ENCODE measurements at regions not wholly inside any gene's neighbourhood (a gene's known extent, or its start where the extent isn't known, plus 50 kb on each side); places are given as distances from the start of the nearest gene placed in this dataset.

DNA sequence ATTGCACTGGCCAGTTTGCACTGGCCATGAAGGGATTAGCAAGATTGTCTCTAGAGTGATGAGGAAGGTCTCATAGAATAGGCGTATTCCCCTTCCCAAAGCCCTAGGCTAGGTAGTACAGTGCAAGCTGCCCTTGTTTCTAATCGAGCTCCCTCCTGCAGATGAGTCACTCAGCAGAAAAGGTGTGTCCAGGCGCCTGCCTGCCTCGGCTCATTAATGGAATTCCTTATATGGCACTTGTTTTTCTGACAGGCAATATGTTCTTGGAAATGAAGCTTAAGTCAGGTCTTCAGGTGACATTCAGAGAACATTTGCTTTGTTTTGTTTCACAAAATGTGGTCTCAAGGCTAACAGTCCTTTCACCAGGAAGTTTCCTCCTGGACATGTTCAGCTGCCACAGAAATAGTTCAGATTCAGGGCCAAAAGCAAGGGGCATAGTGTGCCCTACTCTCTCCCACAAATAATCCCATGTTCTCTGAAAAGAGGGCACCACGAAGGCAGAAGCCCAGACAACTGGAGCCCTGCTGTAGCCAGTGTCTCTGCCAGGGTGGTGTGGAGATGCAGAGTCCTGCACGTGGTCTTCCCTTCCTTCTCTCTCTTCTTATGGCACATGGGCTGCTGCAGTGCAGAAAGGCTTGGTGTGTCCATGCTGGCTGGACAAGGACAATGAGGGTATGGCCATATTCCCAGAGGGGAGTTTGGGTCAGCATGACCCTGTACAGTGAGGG, 281.1 kb upstream of the MAP3K1 start:
- Histone ChIP-seq H3K4me1 (ENCODE audit: insufficient read depth, insufficient read length) (no peaks in the 10 kb centered on the region), H3K27me3 (ENCODE audit: insufficient read depth, insufficient read length) (no peaks in the 10 kb centered on the region), H3K9ac (ENCODE audit: insufficient read length, low read depth) (no peak overlapping the region), H3K4me3 (ENCODE audit: insufficient read length, low read depth) (no peak overlapping the region), H3K9me3 (ENCODE audit: insufficient read depth, low read length) (no peaks in the 10 kb centered on the region), H3K36me3 (ENCODE audit: insufficient read depth, insufficient read length, low read length) (no peaks in the 10 kb centered on the region)
- no peak for DNase-seq (ENCODE audit: low read depth, low spot score)
- TF ChIP-seq SUZ12 (IDR thresholded peaks at IDR 0.05; ENCODE audit: extremely low read depth, insufficient read depth, insufficient read length) (no peak), YY1 (IDR thresholded peaks at IDR 0.05; ENCODE audit: insufficient read depth, insufficient read length) (no peak), ZNF274 (IDR thresholded peaks at IDR 0.05; ENCODE audit: low read depth, low read length) (no peak)

DNA sequence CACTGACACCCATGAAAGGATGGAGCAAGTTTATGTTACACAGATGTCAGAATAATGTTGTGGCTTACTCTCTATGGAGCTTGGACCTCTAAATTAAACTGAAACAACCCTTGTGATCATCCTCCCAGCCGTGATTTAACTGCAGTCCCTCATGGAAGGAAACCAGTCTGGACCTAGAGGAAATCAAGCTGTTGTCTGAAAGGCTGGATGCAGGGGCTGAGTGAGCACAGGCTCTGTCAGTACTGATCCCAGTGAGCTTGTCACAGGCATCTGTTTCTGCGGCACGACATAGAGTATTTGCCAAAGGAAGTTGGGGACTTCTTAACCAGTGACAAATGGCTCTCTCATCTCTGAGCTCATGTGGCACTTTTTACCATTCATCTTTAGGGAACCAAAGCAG, 282.9 kb upstream of the MAP3K1 start:
- Histone ChIP-seq H3K36me3 (ENCODE audit: insufficient read depth, insufficient read length, low read length) (no peaks in the 10 kb centered on the region), H3K9ac (ENCODE audit: insufficient read length, low read depth) (no peak overlapping the region), H3K4me3 (ENCODE audit: insufficient read length, low read depth) (no peak overlapping the region), H3K27me3 (ENCODE audit: insufficient read depth, insufficient read length) (no peaks in the 10 kb centered on the region), H3K4me1 (ENCODE audit: insufficient read depth, insufficient read length) (no peaks in the 10 kb centered on the region), H3K9me3 (ENCODE audit: insufficient read depth, low read length) (no peaks in the 10 kb centered on the region)
- DNase-seq (ENCODE audit: low read depth, low spot score) = no peak
- TF ChIP-seq ZNF274 (IDR thresholded peaks at IDR 0.05; ENCODE audit: low read depth, low read length) (no peak), YY1 (IDR thresholded peaks at IDR 0.05; ENCODE audit: insufficient read depth, insufficient read length) (no peak), SUZ12 (IDR thresholded peaks at IDR 0.05; ENCODE audit: extremely low read depth, insufficient read depth, insufficient read length) (no peak)

DNA sequence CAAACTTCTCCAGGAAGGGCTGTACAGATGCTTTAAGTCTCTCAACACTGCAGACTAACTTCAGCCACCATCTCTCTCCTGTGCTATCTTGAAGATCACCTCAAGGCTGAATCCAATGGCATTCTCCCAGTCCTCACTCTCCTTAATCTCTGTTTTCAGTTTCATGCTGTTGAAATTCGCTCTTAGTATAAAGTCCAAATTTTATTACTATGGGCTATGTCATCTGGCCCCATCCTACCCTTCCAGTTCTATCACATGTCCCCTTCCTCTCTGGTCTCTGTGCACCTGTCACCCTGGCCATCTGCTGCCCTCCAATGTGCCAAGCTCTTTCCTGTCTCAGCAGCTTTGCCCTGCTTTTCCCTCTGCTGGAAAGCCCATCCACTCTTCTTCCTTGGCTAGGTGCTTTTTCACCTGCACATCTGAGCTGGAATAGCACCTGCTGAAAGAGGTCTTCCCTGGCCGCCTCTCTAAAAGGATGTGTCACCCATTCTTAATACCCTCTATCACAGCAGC, 284.7 kb upstream of the MAP3K1 start:
- H3K4me3 ChIP-seq (ENCODE audit: insufficient read length, low read depth) = no peak overlapping the region
- no peaks in the 10 kb centered on the region for H3K4me1 ChIP-seq (ENCODE audit: insufficient read depth, insufficient read length)
- no peak for TF ChIP-seq ZNF274 (IDR thresholded peaks at IDR 0.05; ENCODE audit: low read depth, low read length)
- TF ChIP-seq SUZ12 (IDR thresholded peaks at IDR 0.05; ENCODE audit: extremely low read depth, insufficient read depth, insufficient read length) = no peak
- no peak for TF ChIP-seq YY1 (IDR thresholded peaks at IDR 0.05; ENCODE audit: insufficient read depth, insufficient read length)
- no peak for DNase-seq (ENCODE audit: low read depth, low spot score)
- no peak overlapping the region for H3K9ac ChIP-seq (ENCODE audit: insufficient read length, low read depth)
- no peaks in the 10 kb centered on the region for H3K9me3 ChIP-seq (ENCODE audit: insufficient read depth, low read length)
- H3K27me3 ChIP-seq (ENCODE audit: insufficient read depth, insufficient read length) = no peaks in the 10 kb centered on the region
- no peaks in the 10 kb centered on the region for H3K36me3 ChIP-seq (ENCODE audit: insufficient read depth, insufficient read length, low read length)

DNA sequence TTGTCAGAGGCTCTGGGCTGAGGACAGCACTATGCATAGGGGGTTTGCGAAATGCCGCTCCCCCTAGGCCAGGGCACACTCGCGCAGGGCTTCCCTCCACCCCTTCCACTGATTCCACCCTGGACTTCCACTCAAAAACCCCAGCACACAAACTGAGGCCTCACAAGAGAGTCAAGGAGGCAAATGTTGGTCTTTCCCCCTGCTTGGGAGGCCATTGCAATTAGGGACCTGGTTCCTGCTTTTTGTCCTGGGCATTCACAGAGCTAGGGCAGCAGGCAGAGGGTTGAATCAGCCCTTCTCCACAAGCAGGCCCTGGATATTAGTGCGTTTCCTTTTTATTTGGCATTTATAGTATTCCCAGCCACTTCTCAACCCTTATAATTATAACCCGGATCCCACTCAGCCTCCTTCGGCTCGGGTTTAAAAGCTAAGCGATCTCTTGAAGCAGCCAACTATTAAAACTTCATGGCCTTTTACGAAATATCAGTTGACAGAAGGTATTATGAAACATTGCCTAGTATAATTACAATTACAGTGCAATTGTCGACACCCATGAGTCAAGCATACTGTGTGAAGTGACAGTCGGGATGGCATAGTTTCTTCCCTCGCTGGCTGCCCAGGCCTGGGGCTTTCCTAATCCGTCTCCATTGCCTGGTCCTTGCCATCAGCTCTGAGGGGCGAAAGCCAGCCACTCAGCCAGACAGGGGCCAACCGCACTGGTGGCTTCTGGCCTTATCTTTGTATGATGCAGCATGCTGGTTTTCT, 285.5 kb upstream of the MAP3K1 start:
- TF ChIP-seq YY1 (IDR thresholded peaks at IDR 0.05; ENCODE audit: insufficient read depth, insufficient read length) = no peak
- TF ChIP-seq SUZ12 (IDR thresholded peaks at IDR 0.05; ENCODE audit: extremely low read depth, insufficient read depth, insufficient read length) = no peak
- no peak for TF ChIP-seq ZNF274 (IDR thresholded peaks at IDR 0.05; ENCODE audit: low read depth, low read length)
- no peaks in the 10 kb centered on the region for H3K36me3 ChIP-seq (ENCODE audit: insufficient read depth, insufficient read length, low read length)
- H3K9ac ChIP-seq (ENCODE audit: insufficient read length, low read depth) = no peak overlapping the region
- no peak for DNase-seq (ENCODE audit: low read depth, low spot score)
- H3K27me3 ChIP-seq (ENCODE audit: insufficient read depth, insufficient read length) = no peaks in the 10 kb centered on the region
- H3K9me3 ChIP-seq (ENCODE audit: insufficient read depth, low read length) = no peaks in the 10 kb centered on the region
- no peaks in the 10 kb centered on the region for H3K4me1 ChIP-seq (ENCODE audit: insufficient read depth, insufficient read length)
- H3K4me3 ChIP-seq (ENCODE audit: insufficient read length, low read depth) = no peak overlapping the region

DNA sequence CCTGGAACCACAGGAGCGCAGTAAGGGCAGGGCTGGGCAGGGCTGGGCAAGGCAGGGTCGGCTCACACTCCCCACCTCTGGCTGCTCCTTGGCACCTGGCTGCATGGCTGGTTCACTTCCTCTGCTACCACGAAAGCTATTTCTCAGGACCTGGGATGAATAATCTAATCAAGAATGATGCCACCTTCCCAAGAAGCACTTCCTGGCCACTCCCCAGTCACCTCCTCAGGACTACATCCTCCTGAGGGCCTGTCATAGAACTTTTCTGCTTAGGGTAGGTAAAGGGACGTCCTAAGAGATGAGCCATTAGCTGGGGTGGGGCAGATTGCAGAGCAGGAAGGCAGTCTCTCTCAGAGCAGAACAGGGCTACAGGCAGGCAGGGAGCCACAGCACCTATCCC, 288.2 kb upstream of the MAP3K1 start:
- no peak for DNase-seq (ENCODE audit: low read depth, low spot score)

DNA sequence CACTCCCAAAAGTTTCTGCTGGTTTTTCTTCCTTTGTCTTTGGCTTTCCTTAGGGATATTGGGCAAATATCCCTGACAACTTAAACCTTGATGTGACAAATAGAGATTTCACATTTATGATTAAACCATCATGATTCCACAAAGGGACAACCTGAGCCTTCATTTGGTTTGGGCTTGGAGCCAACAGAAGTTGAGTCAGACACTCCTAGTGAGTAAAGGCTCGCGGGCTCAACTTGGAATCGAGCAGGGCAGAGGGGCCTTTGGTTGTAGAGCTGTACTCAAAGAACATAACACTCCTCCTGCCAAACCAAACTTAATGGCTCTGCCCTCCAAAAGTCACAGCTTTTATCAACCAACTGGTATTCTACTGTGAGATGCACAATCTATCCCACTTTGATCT, 290.2 kb upstream of the MAP3K1 start:
- TF ChIP-seq ZNF274 (IDR thresholded peaks at IDR 0.05; ENCODE audit: low read depth, low read length) (no peak), SUZ12 (IDR thresholded peaks at IDR 0.05; ENCODE audit: extremely low read depth, insufficient read depth, insufficient read length) (no peak), YY1 (IDR thresholded peaks at IDR 0.05; ENCODE audit: insufficient read depth, insufficient read length) (no peak)
- no peak for DNase-seq (ENCODE audit: low read depth, low spot score)
- Histone ChIP-seq H3K36me3 (ENCODE audit: insufficient read depth, insufficient read length, low read length) (no peaks in the 10 kb centered on the region), H3K9ac (ENCODE audit: insufficient read length, low read depth) (no peak overlapping the region), H3K4me3 (ENCODE audit: insufficient read length, low read depth) (no peak overlapping the region), H3K27me3 (ENCODE audit: insufficient read depth, insufficient read length) (no peaks in the 10 kb centered on the region), H3K4me1 (ENCODE audit: insufficient read depth, insufficient read length) (no peaks in the 10 kb centered on the region), H3K9me3 (ENCODE audit: insufficient read depth, low read length) (no peaks in the 10 kb centered on the region)

More for the DNA sequence above, 288.2 kb upstream of the MAP3K1 start:
- H3K4me3 ChIP-seq (ENCODE audit: insufficient read length, low read depth) = no peak overlapping the region
- no peaks in the 10 kb centered on the region for H3K36me3 ChIP-seq (ENCODE audit: insufficient read depth, insufficient read length, low read length)
- no peak overlapping the region for H3K9ac ChIP-seq (ENCODE audit: insufficient read length, low read depth)
- H3K9me3 ChIP-seq (ENCODE audit: insufficient read depth, low read length) = no peaks in the 10 kb centered on the region
- no peaks in the 10 kb centered on the region for H3K4me1 ChIP-seq (ENCODE audit: insufficient read depth, insufficient read length)
- no peaks in the 10 kb centered on the region for H3K27me3 ChIP-seq (ENCODE audit: insufficient read depth, insufficient read length)
- TF ChIP-seq YY1 (IDR thresholded peaks at IDR 0.05; ENCODE audit: insufficient read depth, insufficient read length) = no peak
- TF ChIP-seq ZNF274 (IDR thresholded peaks at IDR 0.05; ENCODE audit: low read depth, low read length) = no peak
- no peak for TF ChIP-seq SUZ12 (IDR thresholded peaks at IDR 0.05; ENCODE audit: extremely low read depth, insufficient read depth, insufficient read length)

Measured in NT2/D1 (cell line).